ENCODE measurements at regions not wholly inside any gene's neighbourhood (a gene's known extent, or its start where the extent isn't known, plus 50 kb on each side); places are given as distances from the start of the nearest gene placed in this dataset.

DNA sequence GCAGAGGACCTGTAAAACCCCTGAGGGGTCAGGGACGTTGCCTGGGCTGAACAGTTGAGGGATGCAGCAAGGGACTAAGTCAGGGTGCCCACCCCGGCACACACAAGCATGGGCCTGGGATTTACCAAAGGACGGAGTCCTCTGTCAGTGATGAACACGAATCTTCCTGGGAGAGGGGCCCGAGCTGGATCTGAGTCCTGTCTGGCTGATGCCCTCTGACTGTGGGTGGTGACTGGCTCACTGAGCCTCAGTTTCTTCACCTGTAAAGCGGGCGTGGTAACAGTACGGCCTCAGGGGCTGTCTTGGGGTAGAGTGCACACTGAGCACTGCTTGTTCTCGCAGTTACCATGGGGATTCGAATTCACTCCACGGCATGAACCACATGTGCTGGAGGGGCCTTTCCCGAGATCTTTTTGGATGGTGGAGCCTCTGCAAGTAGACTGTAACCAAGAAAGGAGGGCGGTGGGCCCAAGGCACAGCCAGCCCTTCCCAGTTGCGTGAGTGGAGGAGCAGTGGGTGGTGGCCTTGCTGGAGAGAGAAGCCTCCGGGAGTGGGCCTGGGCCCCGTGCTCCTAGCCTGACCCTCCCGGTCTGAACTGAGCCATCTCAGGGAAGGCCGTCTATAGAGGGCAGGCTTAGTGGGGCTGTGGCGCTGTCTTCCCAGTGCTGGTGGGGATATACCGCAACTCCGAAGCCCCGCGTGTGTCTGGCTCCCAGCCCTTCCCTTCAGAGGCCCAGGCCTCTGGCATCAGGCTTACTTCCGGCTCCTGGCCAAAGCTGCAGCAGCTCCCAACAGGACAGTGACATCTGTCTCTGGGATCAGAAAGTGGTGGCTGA lies 130.8 kb upstream of the HS6ST1 start:
- TF ChIP-seq EP300 (IDR thresholded peaks at IDR 0.05) (no peak), POLR2A (IDR thresholded peaks at IDR 0.05) (no peak)
- TF ChIP-seq, protein P1, sequence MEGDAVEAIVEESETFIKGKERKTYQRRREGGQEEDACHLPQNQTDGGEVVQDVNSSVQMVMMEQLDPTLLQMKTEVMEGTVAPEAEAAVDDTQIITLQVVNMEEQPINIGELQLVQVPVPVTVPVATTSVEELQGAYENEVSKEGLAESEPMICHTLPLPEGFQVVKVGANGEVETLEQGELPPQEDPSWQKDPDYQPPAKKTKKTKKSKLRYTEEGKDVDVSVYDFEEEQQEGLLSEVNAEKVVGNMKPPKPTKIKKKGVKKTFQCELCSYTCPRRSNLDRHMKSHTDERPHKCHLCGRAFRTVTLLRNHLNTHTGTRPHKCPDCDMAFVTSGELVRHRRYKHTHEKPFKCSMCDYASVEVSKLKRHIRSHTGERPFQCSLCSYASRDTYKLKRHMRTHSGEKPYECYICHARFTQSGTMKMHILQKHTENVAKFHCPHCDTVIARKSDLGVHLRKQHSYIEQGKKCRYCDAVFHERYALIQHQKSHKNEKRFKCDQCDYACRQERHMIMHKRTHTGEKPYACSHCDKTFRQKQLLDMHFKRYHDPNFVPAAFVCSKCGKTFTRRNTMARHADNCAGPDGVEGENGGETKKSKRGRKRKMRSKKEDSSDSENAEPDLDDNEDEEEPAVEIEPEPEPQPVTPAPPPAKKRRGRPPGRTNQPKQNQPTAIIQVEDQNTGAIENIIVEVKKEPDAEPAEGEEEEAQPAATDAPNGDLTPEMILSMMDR (IDR thresholded peaks at IDR 0.05) = no peak
- DNase-seq (ENCODE audit: low spot score in 2 of 2) = no peak
- H3K27ac ChIP-seq = no peak overlapping the region
- 85% methylated on average over 18 to 24 of the region's 24 CpGs for WGBS, 2 donors
- H3K4me1 ChIP-seq = peaks cover 0 to 15% (median 0%) of the 10 kb centered on the region in 4 donors
- no peaks in the 10 kb centered on the region for H3K9me3 ChIP-seq
- no peaks in the 10 kb centered on the region for H3K36me3 ChIP-seq
- H3K4me3 ChIP-seq = no peak overlapping the region
- no peaks in the 10 kb centered on the region for H3K27me3 ChIP-seq

DNA sequence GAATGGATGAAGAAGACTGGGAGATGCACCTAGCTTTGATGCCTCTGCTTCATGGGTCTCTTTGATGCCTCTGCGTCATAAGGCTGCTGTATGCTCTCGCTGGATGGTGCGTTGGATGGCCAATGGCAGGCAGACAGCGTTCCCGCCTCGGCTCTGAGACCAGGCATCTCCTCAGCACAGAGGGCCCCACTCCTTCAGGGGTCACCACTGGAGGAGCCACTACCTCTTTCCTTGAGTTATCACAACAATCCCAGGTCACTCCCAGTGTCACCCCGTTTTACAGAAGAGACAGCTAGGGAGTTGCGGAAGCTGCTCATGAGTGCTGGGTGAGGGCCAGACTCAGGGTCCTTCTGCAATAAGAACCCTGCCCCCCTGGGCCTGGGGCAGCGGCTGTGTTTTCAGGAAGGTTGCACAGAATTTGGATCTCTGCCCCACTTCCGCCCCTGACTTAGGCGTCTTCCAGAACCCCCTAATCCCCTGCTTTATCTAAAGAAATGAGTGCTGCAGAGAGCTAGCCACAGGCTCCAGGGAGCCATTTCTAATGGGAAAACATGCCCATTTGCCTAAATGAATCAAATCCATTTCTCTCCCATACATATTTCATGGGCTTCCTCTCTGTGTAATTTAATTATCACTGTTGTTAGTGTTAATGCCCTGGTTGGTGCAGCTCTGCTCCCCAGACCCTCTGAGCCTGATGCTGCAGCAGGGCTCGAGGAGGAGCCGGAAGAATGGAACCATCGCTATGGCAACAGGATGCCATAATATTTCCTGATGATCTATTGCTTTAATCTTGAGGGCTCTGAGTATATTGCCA lies 131.8 kb upstream of the HS6ST1 start:
- peaks cover 0 to 8% (median 0%) of the 10 kb centered on the region in 4 donors for H3K4me1 ChIP-seq
- no peak overlapping the region for H3K4me3 ChIP-seq
- TF ChIP-seq, protein P1 (IDR thresholded peaks at IDR 0.05) = no peak
- TF ChIP-seq EP300 (IDR thresholded peaks at IDR 0.05) = no peak
- TF ChIP-seq POLR2A (IDR thresholded peaks at IDR 0.05) = no peak
- DNase-seq (ENCODE audit: low spot score in 2 of 2) = no peak
- no peaks in the 10 kb centered on the region for H3K9me3 ChIP-seq
- no peaks in the 10 kb centered on the region for H3K36me3 ChIP-seq
- no peak overlapping the region for H3K27ac ChIP-seq
- 85 to 87% methylated on average over 14 of the region's 14 CpGs for WGBS, 2 donors
- H3K27me3 ChIP-seq = no peaks in the 10 kb centered on the region

DNA sequence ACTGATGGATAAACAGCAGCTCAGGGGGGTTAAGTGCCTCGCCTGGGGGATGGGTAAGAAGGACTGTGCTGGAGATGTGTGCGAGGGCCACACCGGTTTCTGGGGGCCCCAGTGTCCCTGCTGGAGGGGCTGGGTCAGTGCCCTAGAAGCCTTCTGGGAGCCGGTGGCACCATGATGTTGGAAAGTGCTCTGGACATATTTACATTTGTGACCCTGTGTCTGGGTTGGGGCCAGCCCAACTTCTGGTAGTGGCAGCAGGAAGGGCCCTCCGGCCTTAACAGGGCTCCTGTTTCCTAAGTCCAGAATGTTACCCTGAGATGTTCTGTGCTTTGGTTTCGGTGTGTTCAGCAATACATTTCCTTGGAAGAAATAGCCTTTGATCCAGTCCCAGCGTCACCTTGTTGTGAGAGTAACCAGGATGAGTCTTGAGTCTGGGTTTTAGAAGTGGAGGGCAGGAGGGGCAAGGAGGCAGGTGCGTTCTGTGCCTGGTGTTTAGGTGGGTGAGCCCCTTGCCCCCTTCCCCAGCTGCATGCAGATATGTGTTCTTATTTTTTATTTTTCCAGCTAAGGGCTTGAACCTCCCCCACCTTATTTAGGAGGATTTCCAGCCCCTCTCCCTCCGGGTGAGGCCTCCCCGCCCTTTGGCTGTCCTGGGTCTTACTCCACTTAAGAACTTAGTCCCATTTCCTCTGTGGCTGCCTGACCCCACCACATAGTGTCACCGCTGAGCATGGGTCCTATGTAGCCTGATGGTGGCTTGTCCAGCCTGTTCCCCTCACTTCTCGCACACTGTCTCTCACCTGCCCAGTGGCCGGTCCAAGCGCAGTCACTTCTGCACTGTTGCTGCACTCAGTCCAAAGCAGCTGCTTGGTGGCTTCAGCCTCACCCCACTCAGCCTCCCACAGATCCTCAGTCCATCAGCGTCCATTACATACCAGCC lies 132.7 kb upstream of the HS6ST1 start:
- WGBS, 2 donors = 89 to 93% methylated on average over 15 of the region's 15 CpGs
- TF ChIP-seq POLR2A (IDR thresholded peaks at IDR 0.05) (no peak), EP300 (IDR thresholded peaks at IDR 0.05) (no peak)
- TF ChIP-seq, protein P1 (IDR thresholded peaks at IDR 0.05) = no peak
- Histone ChIP-seq H3K9me3 (no peaks in the 10 kb centered on the region), H3K27ac (no peak overlapping the region), H3K4me1 (no peaks in the 10 kb centered on the region), H3K36me3 (no peaks in the 10 kb centered on the region), H3K4me3 (no peak overlapping the region), H3K27me3 (no peaks in the 10 kb centered on the region)
- no peak for DNase-seq (ENCODE audit: low spot score in 2 of 2)

DNA sequence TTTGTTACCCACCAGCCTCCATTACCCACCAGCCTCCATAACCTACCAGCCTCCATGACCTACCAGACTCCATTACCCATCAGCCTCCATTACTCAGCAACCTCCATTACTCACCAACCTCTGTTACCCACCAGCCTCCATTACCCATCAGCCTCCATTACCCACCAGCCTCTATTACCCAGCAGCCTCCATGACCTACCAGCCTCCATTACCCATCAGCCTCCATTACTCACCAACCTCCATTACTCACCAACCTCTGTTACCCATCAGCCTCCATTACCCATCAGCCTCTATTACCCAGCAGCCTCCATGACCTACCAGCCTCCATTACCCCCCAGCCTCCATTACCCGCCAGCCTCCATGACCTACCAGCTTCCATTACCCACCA lies 133.3 kb upstream of the HS6ST1 start:
- no peak overlapping the region for H3K4me3 ChIP-seq
- no peaks in the 10 kb centered on the region for H3K27me3 ChIP-seq
- TF ChIP-seq, protein P1 (IDR thresholded peaks at IDR 0.05) = no peak
- TF ChIP-seq EP300 (IDR thresholded peaks at IDR 0.05) (no peak), POLR2A (IDR thresholded peaks at IDR 0.05) (no peak)
- 95 to 98% methylated on average over 1 of the region's 1 CpG for WGBS, 2 donors
- no peaks in the 10 kb centered on the region for H3K4me1 ChIP-seq
- no peaks in the 10 kb centered on the region for H3K9me3 ChIP-seq
- no peak overlapping the region for H3K27ac ChIP-seq
- DNase-seq (ENCODE audit: low spot score in 2 of 2) = no peak
- no peaks in the 10 kb centered on the region for H3K36me3 ChIP-seq
